ACHN (cell line): ENCODE measurements at regions not wholly inside any gene's neighbourhood (a gene's known extent, or its start where the extent isn't known, plus 50 kb on each side); places are given as distances from the start of the nearest gene placed in this dataset.

Experiments
- DNase-seq: peaks from one replicate; pipeline ENCODE4 v3.0.0-alpha.2; 2015
- in situ Hi-C: cut with HindIII; loops from 2 replicates; pipeline ENCODE4 v1.10.0; 2017; ENCODE audit warnings: low sequenced_read_pairs, low pct_ligation_motif_present, low pct_unique_long_range_greater_than_20kb

GRCh38 chr11:115761348-115761747 lies 257.1 kb upstream of the CADM1 start:
- no peak for DNase-seq
- in situ Hi-C loops, result no loop called here

GRCh38 chr11:115760461-115761320 lies 256.5 kb upstream of the CADM1 start:
- no peak for DNase-seq
- in situ Hi-C loops, result no loop called here

GRCh38 chr11:115759622-115760460 lies 255.6 kb upstream of the CADM1 start:
- in situ Hi-C loops, result no loop called here

GRCh38 chr11:115758011-115758410 lies 253.8 kb upstream of the CADM1 start:
- in situ Hi-C loops, result no loop called here
- DNase-seq, result no peak

More at GRCh38 chr11:115759622-115760460, 255.6 kb upstream of the CADM1 start:
- DNase-seq, result no peak

GRCh38 chr11:115751243-115752015 lies 247.2 kb upstream of the CADM1 start:
- in situ Hi-C loops, result no loop called here
- DNase-seq, result no peak

- in situ Hi-C loops, result no loop called here
- DNase-seq, result no peak
Observed at GRCh38 chr11:115745610-115746512, 241.6 kb upstream of the CADM1 start.

- in situ Hi-C loops, result no loop called here
Observed at GRCh38 chr11:115745066-115745465, 240.9 kb upstream of the CADM1 start.

GRCh38 chr11:115743719-115744118 lies 239.5 kb upstream of the CADM1 start:
- in situ Hi-C loops, result no loop called here

More at GRCh38 chr11:115745066-115745465, 240.9 kb upstream of the CADM1 start:
- DNase-seq, result no peak

GRCh38 chr11:115741376-115742107 lies 237.3 kb upstream of the CADM1 start:
- in situ Hi-C loops, result no loop called here
- no peak for DNase-seq

More at GRCh38 chr11:115743719-115744118, 239.5 kb upstream of the CADM1 start:
- DNase-seq, result no peak

- no peak for DNase-seq
- in situ Hi-C loops, result no loop called here
Observed at GRCh38 chr11:115740324-115740723, 236.1 kb upstream of the CADM1 start.

- in situ Hi-C loops, result no loop called here
- no peak for DNase-seq
Observed at GRCh38 chr11:115739878-115740277, 235.7 kb upstream of the CADM1 start.

- in situ Hi-C loops, result no loop called here
- no peak for DNase-seq
Observed at GRCh38 chr11:115739146-115739545, 234.9 kb upstream of the CADM1 start.

- DNase-seq, result no peak
- in situ Hi-C loops, result no loop called here
Observed at GRCh38 chr11:115737875-115738274, 233.7 kb upstream of the CADM1 start.

GRCh38 chr11:115736146-115736545 lies 231.9 kb upstream of the CADM1 start:
- DNase-seq, result no peak
- in situ Hi-C loops, result no loop called here

- DNase-seq, result no peak
- in situ Hi-C loops, result no loop called here
Observed at GRCh38 chr11:115724666-115725065, 220.5 kb upstream of the CADM1 start.

GRCh38 chr11:115722711-115723110 lies 218.5 kb upstream of the CADM1 start:
- in situ Hi-C loops, result no loop called here
- no peak for DNase-seq

GRCh38 chr11:115721296-115721995 lies 217.2 kb upstream of the CADM1 start:
- in situ Hi-C loops, result no loop called here
- DNase-seq, result no peak
